ENCODE measurements at regions not wholly inside any gene's neighbourhood (a gene's known extent, or its start where the extent isn't known, plus 50 kb on each side); places are given as distances from the start of the nearest gene placed in this dataset.
A peak's percentile ranks its signal among the peaks of the same experiment; 100 is the strongest.

DNA sequence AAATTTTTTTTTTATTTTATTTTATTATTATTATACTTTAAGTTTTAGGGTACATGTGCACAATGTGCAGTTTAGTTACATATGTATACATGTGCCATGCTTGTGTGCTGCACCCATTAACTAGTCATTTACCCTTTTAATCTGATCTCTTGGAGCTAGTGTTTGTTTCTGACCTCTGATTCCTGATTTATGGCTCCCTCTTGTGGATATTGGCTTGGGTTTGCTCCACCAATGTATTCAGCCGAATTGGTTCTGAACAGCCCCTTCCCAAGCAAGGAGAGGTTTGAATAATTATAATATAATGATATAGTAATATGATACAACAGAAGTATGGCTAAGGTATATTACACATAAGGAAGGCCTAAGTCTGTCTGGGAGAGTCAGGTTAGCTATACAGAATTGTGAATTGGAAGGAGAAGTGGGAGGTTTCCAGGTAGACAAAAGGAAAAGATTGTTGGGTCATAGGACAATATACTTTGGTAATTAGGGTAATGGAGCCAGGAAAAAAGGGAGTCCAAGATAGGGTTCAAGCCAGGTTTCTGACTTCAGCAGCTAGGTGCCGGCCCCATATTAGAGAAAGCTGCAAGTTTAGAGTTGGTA, 53.1 kb upstream of the HMCN1 start:
- Mint-ChIP-seq H3K27ac (no peak overlapping the region), H3K4me3 (no peak overlapping the region), H3K9me3 (no peaks in the 10 kb centered on the region), H3K4me1 (ENCODE audit: low read depth) (peaks cover 15% of the 10 kb centered on the region), H3K36me3 (ENCODE audit: low read depth) (no peaks in the 10 kb centered on the region), H3K27me3 (ENCODE audit: low read depth) (no peaks in the 10 kb centered on the region)
- CTCF ChIA-PET: interaction anchor here (0.6 to 4.7 kb wide), 38 partner anchors 10 to 876 kb away, joined by 3 to 34 read pairs (median 4); partner anchors contain the start of genes IVNS1ABP, ODR4 and TPR
- DNase-seq: peak; percentile 42
- intact Hi-C loops (cut with micrococcal nuclease): loop anchor here (1.0 to 2.0 kb wide), 4 partner anchors 29 to 698 kb away; no protein-coding TSS in a partner anchor

DNA sequence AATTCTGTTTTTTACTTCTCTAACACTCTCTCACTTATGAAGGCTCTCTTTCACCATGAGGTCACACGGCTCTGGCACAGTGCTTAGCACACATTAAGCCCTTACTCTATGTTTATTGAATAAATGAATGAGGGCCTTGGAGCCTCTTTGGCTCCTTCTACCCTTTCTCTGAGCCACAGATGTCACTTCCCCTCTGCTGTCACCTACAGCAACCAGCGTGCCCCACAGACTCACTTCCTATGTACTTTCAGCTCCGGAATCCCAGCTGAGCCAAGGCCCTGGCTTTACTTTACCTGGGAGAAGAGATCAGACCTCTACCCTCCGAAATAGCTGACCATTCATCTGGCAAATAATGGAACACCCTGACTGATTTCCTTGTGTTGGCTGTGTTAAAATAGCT, 53.7 kb upstream of the HMCN1 start:
- CTCF ChIA-PET: interaction anchor here (0.6 to 4.7 kb wide), 37 partner anchors 10 to 875 kb away, joined by 3 to 34 read pairs (median 4); partner anchors contain the start of genes IVNS1ABP, ODR4 and TPR
- peak; percentile 32 for DNase-seq
- no peaks in the 10 kb centered on the region for H3K36me3 Mint-ChIP-seq (ENCODE audit: low read depth)
- H3K4me3 Mint-ChIP-seq: no peak overlapping the region
- peaks cover 16% of the 10 kb centered on the region for H3K4me1 Mint-ChIP-seq (ENCODE audit: low read depth)
- no peaks in the 10 kb centered on the region for H3K9me3 Mint-ChIP-seq
- no peaks in the 10 kb centered on the region for H3K27me3 Mint-ChIP-seq (ENCODE audit: low read depth)
- intact Hi-C loops (cut with micrococcal nuclease): loop anchor here (1.0 to 2.0 kb wide), 3 partner anchors 363 to 875 kb away; partner anchors contain the start of gene IVNS1ABP
- peak overlapping the region; percentile 14 for H3K27ac Mint-ChIP-seq

DNA sequence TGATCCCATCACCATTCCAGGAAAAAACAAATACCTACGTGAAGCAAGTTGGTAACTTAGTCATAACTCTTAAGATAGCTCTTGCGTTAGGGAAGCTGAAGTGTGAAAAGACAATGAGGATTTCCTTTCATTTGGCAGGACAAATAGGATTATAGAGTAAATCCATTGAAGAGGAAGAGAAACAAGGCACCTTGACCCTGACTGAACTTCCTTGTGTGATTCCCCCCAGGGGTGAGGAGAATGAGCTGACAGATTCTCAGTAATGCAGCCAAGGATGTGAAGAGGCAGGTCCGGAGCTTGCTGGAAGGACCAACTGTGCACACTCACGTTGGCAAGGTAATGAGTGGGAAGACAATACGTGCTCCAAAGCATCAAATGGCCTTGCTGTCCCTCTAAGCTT, 55.0 kb upstream of the HMCN1 start:
- intact Hi-C loops (cut with micrococcal nuclease): loop anchor here (10.0 kb wide), 1 partner anchor 114 kb away; no protein-coding TSS in a partner anchor
- CTCF ChIA-PET: interaction anchor here (0.7 to 3.6 kb wide), 7 partner anchors 8 to 509 kb away, joined by 3 to 34 read pairs (median 10); no protein-coding TSS in a partner anchor
- no peaks in the 10 kb centered on the region for H3K27me3 Mint-ChIP-seq (ENCODE audit: low read depth)
- peaks cover 26% of the 10 kb centered on the region for H3K4me1 Mint-ChIP-seq (ENCODE audit: low read depth)
- DNase-seq: no peak
- no peak overlapping the region for H3K4me3 Mint-ChIP-seq
- no peaks in the 10 kb centered on the region for H3K9me3 Mint-ChIP-seq
- H3K27ac Mint-ChIP-seq: no peak overlapping the region
- H3K36me3 Mint-ChIP-seq (ENCODE audit: low read depth): no peaks in the 10 kb centered on the region

DNA sequence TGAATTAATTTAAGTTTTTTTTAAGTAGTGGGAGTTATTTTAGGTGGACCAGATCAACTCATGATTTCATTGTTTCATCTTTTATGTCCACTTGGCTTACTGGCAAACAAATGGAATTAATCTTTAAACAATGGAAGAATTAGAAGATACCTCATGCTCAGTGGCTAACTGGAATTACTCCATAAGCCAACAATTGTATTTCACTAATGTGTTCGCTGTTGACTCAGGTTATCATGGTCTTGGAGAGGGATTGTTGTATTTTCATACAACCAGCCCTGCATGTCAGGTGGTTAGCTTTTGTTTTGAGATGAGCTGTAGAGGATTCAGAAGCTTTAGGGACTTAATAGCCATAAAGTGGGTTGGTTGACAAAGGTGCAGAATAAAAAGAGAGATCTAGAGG, 57.2 kb upstream of the HMCN1 start:
- Mint-ChIP-seq H3K27me3 (ENCODE audit: low read depth) (no peaks in the 10 kb centered on the region), H3K4me3 (no peak overlapping the region), H3K4me1 (ENCODE audit: low read depth) (peaks cover 32% of the 10 kb centered on the region), H3K27ac (no peak overlapping the region), H3K9me3 (no peaks in the 10 kb centered on the region), H3K36me3 (ENCODE audit: low read depth) (no peaks in the 10 kb centered on the region)
- CTCF ChIA-PET: interaction anchor here (2.2 kb wide), 1 partner anchor 26 kb away, joined by 5 read pairs; no protein-coding TSS in a partner anchor
- DNase-seq: no peak
- intact Hi-C loops (cut with micrococcal nuclease): loop anchor here (10.0 kb wide), 1 partner anchor 112 kb away; no protein-coding TSS in a partner anchor

DNA sequence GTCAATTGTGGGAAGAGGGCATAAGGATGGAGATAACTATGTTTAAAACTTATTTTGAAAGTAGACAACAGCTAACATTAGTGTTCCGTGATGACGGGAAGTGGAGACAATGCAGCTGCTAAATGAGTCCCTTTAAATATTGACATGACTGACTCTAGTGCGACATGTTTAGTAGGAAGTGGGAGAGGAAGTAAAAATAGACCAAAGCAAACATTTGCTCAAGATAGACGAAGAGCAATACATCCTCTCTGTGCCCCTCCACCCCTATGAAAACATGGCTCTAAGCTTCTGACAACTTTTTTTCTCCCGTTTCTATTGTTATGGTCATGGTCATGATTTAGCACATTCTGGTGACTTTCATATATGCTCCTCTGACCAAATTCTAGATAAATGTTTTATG, 60.0 kb upstream of the HMCN1 start:
- CTCF ChIA-PET: interaction anchor here (1.1 kb wide), 1 partner anchor 79 kb away, joined by 3 read pairs; no protein-coding TSS in a partner anchor
- intact Hi-C loops (cut with micrococcal nuclease): loop anchor here (1.0 to 10.0 kb wide), 4 partner anchors 20 to 517 kb away; partner anchors contain the start of genes SWT1 and TRMT1L
- H3K4me3 Mint-ChIP-seq: peak overlapping the region; percentile 30
- H3K36me3 Mint-ChIP-seq (ENCODE audit: low read depth): no peaks in the 10 kb centered on the region
- H3K27me3 Mint-ChIP-seq (ENCODE audit: low read depth): no peaks in the 10 kb centered on the region
- H3K4me1 Mint-ChIP-seq (ENCODE audit: low read depth): peaks cover 20% of the 10 kb centered on the region
- no peaks in the 10 kb centered on the region for H3K9me3 Mint-ChIP-seq
- DNase-seq: peak; percentile 25
- H3K27ac Mint-ChIP-seq: no peak overlapping the region

DNA sequence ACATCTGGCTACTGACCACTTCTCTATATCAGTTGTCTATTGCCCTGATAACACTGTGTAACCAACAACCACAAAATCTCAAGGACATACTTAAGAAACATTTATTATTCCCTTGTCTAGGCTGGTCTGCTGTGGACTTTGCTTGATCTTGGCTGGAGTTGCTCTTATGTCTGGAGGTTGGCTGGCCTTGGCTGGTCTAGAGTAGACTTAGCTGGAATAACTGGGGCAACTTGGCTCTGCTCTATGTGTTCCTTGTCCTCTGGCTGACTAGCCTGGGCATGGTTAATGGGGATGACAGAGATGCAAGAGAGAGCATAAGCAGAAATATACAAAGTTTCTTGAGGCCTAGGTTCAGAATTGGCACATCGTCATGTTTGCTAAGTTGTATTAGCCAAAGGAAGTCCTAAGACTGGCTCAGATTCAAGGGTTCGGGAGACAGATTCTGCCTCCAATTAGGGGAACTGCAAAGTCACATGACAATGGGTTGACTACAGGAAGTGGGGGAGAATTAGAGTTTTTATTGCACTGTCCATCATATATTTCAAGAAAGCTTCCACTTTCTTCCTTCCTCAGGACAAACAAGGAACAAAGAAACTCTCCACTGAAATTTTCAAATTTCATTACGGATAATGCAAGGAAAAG, 61.4 kb upstream of the HMCN1 start:
- no peaks in the 10 kb centered on the region for H3K9me3 Mint-ChIP-seq
- H3K36me3 Mint-ChIP-seq (ENCODE audit: low read depth): no peaks in the 10 kb centered on the region
- DNase-seq: no peak
- intact Hi-C loops (cut with micrococcal nuclease): loop anchor here (5.0 to 10.0 kb wide), 2 partner anchors 108 to 516 kb away; partner anchors contain the start of genes SWT1 and TRMT1L
- peaks cover 20% of the 10 kb centered on the region for H3K4me1 Mint-ChIP-seq (ENCODE audit: low read depth)
- CTCF ChIA-PET: interaction anchor here (3.9 kb wide), 1 partner anchor 8 kb away, joined by 34 read pairs; no protein-coding TSS in a partner anchor
- H3K27me3 Mint-ChIP-seq (ENCODE audit: low read depth): no peaks in the 10 kb centered on the region
- H3K4me3 Mint-ChIP-seq: no peak overlapping the region
- H3K27ac Mint-ChIP-seq: no peak overlapping the region

DNA sequence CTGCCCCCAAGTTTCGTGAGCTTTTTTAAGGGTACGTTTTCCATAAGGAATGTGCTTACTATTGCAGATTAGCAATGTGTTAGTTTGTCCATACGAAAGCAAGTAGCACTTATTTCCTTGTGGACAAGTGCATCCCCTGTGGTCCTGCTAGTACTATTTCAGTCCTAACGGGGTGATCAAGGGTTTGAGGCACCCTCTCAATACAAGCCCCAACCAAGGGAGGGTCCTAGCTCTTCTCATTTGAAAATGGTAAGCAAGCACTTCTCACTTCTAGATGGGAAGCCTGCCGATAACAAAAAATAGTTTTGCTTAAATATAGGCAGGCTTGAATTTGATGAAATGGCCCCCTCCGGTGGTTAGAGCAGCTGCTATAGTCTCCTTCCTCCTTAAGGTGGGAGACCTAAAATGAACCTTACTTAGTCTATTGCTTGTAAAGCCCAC, 64.0 kb upstream of the HMCN1 start:
- Mint-ChIP-seq H3K27ac (no peak overlapping the region), H3K9me3 (no peaks in the 10 kb centered on the region), H3K4me1 (ENCODE audit: low read depth) (peaks cover 14% of the 10 kb centered on the region), H3K27me3 (ENCODE audit: low read depth) (no peaks in the 10 kb centered on the region), H3K4me3 (no peak overlapping the region), H3K36me3 (ENCODE audit: low read depth) (no peaks in the 10 kb centered on the region)
- intact Hi-C loops (cut with micrococcal nuclease): loop anchor here (1.0 to 10.0 kb wide), 5 partner anchors 105 to 513 kb away; partner anchors contain the start of genes IVNS1ABP, SWT1 and TRMT1L
- CTCF ChIA-PET: interaction anchor here (0.6 to 3.9 kb wide), 16 partner anchors 11 to 586 kb away, joined by 3 to 34 read pairs (median 6); partner anchors contain the start of gene IVNS1ABP
- DNase-seq: peak; percentile 69

DNA sequence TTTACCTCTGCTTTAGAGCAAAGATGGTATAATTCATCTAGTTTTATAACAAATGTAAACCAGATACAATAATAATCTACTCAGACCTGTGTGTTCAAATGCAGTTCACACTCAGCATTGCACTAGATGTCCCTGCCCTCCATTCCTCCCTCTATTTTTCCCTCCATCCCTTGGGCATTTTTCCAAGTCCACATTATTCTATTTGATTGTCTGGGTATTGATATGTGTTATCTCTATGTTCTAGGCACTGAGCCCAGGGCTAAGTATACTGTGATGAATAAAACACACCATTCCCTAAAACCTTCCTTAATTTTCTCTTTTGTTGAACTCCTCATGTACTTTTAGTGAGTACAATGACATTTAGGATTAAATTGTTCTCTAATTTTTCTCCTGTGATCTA, 66.2 kb upstream of the HMCN1 start:
- Mint-ChIP-seq H3K27me3 (ENCODE audit: low read depth) (no peaks in the 10 kb centered on the region), H3K9me3 (no peaks in the 10 kb centered on the region), H3K27ac (no peak overlapping the region), H3K36me3 (ENCODE audit: low read depth) (no peaks in the 10 kb centered on the region), H3K4me3 (no peak overlapping the region), H3K4me1 (ENCODE audit: low read depth) (peaks cover 3% of the 10 kb centered on the region)
- intact Hi-C loops (cut with micrococcal nuclease): no loop called here
- CTCF ChIA-PET: no interaction called here
- DNase-seq: no peak

DNA sequence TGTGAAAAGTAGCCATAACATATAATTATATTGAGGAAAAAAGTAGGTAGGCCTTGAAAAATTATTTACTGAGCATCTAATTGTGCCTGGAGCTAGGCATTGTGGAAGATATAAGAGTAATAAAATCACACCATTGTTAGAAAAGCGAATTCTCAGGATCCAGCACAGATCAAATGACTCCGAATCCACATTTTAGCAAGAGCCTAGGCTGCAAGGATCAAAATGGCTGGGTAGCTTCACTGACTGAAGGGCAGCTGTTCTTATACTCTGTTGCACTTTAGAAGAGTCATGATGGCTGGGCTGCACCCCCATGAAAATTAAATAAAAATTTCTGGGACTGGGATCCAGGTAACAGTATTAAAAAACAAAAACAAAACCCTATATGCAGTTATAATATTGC, 67.6 kb upstream of the HMCN1 start:
- Mint-ChIP-seq H3K36me3 (ENCODE audit: low read depth) (no peaks in the 10 kb centered on the region), H3K27me3 (ENCODE audit: low read depth) (no peaks in the 10 kb centered on the region), H3K4me1 (ENCODE audit: low read depth) (peaks cover 3% of the 10 kb centered on the region), H3K9me3 (no peaks in the 10 kb centered on the region), H3K27ac (no peak overlapping the region), H3K4me3 (no peak overlapping the region)
- CTCF ChIA-PET: interaction anchor here (0.7 kb wide), 1 partner anchor 15 kb away, joined by 9 read pairs; no protein-coding TSS in a partner anchor
- intact Hi-C loops (cut with micrococcal nuclease): no loop called here
- no peak for DNase-seq

DNA sequence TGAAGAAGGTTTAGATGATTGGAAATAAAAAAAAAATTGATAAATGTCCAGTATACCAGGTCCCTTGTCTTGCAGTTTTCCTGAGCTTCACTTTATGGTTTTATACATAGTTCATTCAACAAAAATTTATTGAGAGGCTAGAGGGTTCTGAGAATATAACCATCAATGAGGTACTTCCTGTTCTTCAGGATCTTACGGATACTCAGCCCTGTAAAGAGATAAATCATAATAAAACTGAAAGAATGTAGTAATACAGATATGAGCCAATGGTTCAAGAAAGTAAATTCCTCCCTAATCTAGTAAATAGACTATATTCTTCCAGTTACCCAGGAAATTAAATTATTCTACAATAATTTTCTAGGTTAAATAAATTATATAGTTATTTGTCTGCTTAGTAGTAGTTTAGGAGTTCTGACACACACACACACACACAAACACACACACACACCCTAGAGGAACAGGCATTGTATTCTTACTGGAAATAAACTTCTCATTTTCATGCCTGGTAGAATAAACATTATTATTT, 70.4 kb upstream of the HMCN1 start:
- no peak overlapping the region for H3K4me3 Mint-ChIP-seq
- CTCF ChIA-PET: no interaction called here
- intact Hi-C loops (cut with micrococcal nuclease): loop anchor here (2.0 kb wide), 1 partner anchor 27 kb away; no protein-coding TSS in a partner anchor
- H3K36me3 Mint-ChIP-seq (ENCODE audit: low read depth): no peaks in the 10 kb centered on the region
- H3K27me3 Mint-ChIP-seq (ENCODE audit: low read depth): no peaks in the 10 kb centered on the region
- H3K27ac Mint-ChIP-seq: no peak overlapping the region
- no peaks in the 10 kb centered on the region for H3K9me3 Mint-ChIP-seq
- H3K4me1 Mint-ChIP-seq (ENCODE audit: low read depth): peaks cover 3% of the 10 kb centered on the region
- DNase-seq: no peak

DNA sequence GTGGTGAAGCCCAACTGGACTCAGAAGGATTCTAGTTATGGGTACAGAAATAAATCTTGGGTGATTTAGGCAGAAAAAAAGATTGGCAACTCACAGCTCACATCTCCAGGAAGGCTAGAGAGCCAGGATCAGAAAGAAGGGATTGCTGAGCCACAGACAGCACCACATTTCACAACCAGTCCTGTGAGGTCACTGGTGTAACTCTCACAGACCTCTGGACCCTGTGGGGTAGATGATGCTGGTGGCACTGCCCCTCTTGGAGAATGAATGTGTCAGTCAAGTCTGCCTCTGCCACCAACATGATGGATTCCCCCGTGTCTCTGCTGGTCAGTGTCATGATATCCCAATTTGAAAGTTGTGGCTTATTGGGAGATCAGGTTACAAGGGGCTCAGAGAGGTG, 70.9 kb upstream of the HMCN1 start:
- H3K4me1 Mint-ChIP-seq (ENCODE audit: low read depth): peaks cover 3% of the 10 kb centered on the region
- CTCF ChIA-PET: no interaction called here
- H3K27me3 Mint-ChIP-seq (ENCODE audit: low read depth): no peaks in the 10 kb centered on the region
- intact Hi-C loops (cut with micrococcal nuclease): loop anchor here (2.0 kb wide), 1 partner anchor 27 kb away; no protein-coding TSS in a partner anchor
- no peak overlapping the region for H3K27ac Mint-ChIP-seq
- H3K36me3 Mint-ChIP-seq (ENCODE audit: low read depth): no peaks in the 10 kb centered on the region
- no peak overlapping the region for H3K4me3 Mint-ChIP-seq
- H3K9me3 Mint-ChIP-seq: no peaks in the 10 kb centered on the region
- DNase-seq: no peak

DNA sequence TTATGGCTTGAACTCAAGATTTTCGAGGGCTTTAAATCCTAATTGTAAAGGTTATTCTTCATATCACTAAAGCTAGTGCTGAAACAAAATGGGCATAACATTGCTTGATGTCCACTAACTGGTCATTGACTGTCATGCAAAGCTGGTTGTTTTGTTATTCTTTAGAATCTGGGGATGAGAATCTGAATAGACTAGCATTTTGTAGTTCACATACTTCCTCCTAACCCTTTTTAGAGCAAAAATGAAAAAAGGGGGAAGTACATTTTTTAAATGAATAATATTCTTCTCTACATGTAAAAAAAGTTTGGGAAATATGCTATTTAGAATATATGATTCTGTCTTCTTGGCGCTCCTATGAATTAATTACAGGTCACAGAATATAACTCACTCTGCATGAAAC, 72.2 kb upstream of the HMCN1 start:
- no peaks in the 10 kb centered on the region for H3K36me3 Mint-ChIP-seq (ENCODE audit: low read depth)
- no peaks in the 10 kb centered on the region for H3K9me3 Mint-ChIP-seq
- intact Hi-C loops (cut with micrococcal nuclease): loop anchor here (2.0 kb wide), 1 partner anchor 25 kb away; no protein-coding TSS in a partner anchor
- peaks cover 3% of the 10 kb centered on the region for H3K4me1 Mint-ChIP-seq (ENCODE audit: low read depth)
- no peak overlapping the region for H3K27ac Mint-ChIP-seq
- no peaks in the 10 kb centered on the region for H3K27me3 Mint-ChIP-seq (ENCODE audit: low read depth)
- no peak for DNase-seq
- H3K4me3 Mint-ChIP-seq: no peak overlapping the region
- CTCF ChIA-PET: interaction anchor here (1.3 kb wide), 1 partner anchor 19 kb away, joined by 4 read pairs; no protein-coding TSS in a partner anchor
